GM18858 (cell line): ENCODE measurements at regions not wholly inside any gene's neighbourhood (a gene's known extent, or its start where the extent isn't known, plus 50 kb on each side); places are given as distances from the start of the nearest gene placed in this dataset.
"Not testable (repeated sequence)": the region's sequence is repeated elsewhere in the genome, so short reads cannot be mapped to it uniquely, and the experiment has no call there.

Experiments
- ATAC-seq: cut with Tn5 transposase; IDR thresholded peaks from one replicate; pipeline ENCODE4 v1.9.1; 2021; ENCODE audit not compliant: unreplicated experiment

GRCh38 chr6:9083108-9083507, 647.8 kb upstream of the SLC35B3 start:
- ATAC-seq, result no peak

GRCh38 chr6:9066726-9067125, 631.4 kb upstream of the SLC35B3 start:
- ATAC-seq, result no peak

- ATAC-seq, result no peak
Measured at GRCh38 chr6:9064156-9064555, 628.8 kb upstream of the SLC35B3 start.

GRCh38 chr6:9062596-9062995, 627.3 kb upstream of the SLC35B3 start:
- ATAC-seq, result no peak

GRCh38 chr6:9057937-9058336, 622.6 kb upstream of the SLC35B3 start:
- no peak for ATAC-seq

GRCh38 chr6:9056556-9056955, 621.2 kb upstream of the SLC35B3 start:
- no peak for ATAC-seq

- ATAC-seq, result no peak
Measured at GRCh38 chr6:9044426-9044825, 609.1 kb upstream of the SLC35B3 start.

GRCh38 chr6:9040718-9041117, 605.4 kb upstream of the SLC35B3 start:
- no peak for ATAC-seq

GRCh38 chr6:9039258-9039657, 603.9 kb upstream of the SLC35B3 start:
- no peak for ATAC-seq

GRCh38 chr6:9028086-9028485, 592.7 kb upstream of the SLC35B3 start:
- ATAC-seq, result no peak

GRCh38 chr6:9025796-9026394, 590.5 kb upstream of the SLC35B3 start:
- no peak for ATAC-seq

- no peak for ATAC-seq
Measured at GRCh38 chr6:9025228-9025627, 589.9 kb upstream of the SLC35B3 start.

GRCh38 chr6:9024246-9024645, 588.9 kb upstream of the SLC35B3 start:
- ATAC-seq, result not testable (repeated sequence)

- ATAC-seq, result no peak
Measured at GRCh38 chr6:9020001-9020400, 584.7 kb upstream of the SLC35B3 start.

- ATAC-seq, result no peak
Measured at GRCh38 chr6:9009931-9010330, 574.6 kb upstream of the SLC35B3 start.

GRCh38 chr6:9007027-9007426, 571.7 kb upstream of the SLC35B3 start:
- ATAC-seq, result no peak

GRCh38 chr6:9002833-9003232, 567.5 kb upstream of the SLC35B3 start:
- ATAC-seq, result no peak

GRCh38 chr6:8995156-8995555, 559.8 kb upstream of the SLC35B3 start:
- ATAC-seq, result no peak

- ATAC-seq, result no peak
Measured at GRCh38 chr6:8993111-8993510, 557.8 kb upstream of the SLC35B3 start.

GRCh38 chr6:8991844-8992243, 556.5 kb upstream of the SLC35B3 start:
- ATAC-seq, result no peak

GRCh38 chr6:8990075-8990474, 554.7 kb upstream of the SLC35B3 start:
- no peak for ATAC-seq

- peak; percentile 96 for ATAC-seq
Measured at GRCh38 chr6:8983202-8983688, 547.9 kb upstream of the SLC35B3 start.

- ATAC-seq, result no peak
Measured at GRCh38 chr6:8982668-8983067, 547.3 kb upstream of the SLC35B3 start.
